Glomerular visceral epithelial cell (primary cell): ENCODE measurements at regions not wholly inside any gene's neighbourhood (a gene's known extent, or its start where the extent isn't known, plus 50 kb on each side); places are given as distances from the start of the nearest gene placed in this dataset.

Experiments used
- DNase-seq: peaks from one replicate; pipeline ENCODE4 v3.0.0-alpha.2; 2016; ENCODE audit errors: extremely low spot score

- no peak for DNase-seq
These were observed 482.2 kb upstream of the KIF2A start for GRCh38 chr5:61823781-61824180.

- no peak for DNase-seq
These were observed 481.6 kb upstream of the KIF2A start for GRCh38 chr5:61824396-61824795.

- DNase-seq: no peak
These were observed 478.5 kb upstream of the KIF2A start for GRCh38 chr5:61827445-61827975.

- no peak for DNase-seq
These were observed 477.1 kb upstream of the KIF2A start for GRCh38 chr5:61828856-61829255.

- no peak for DNase-seq
These were observed 474.3 kb upstream of the KIF2A start for GRCh38 chr5:61831736-61832135.

- DNase-seq: no peak
These were observed 468.2 kb upstream of the KIF2A start for GRCh38 chr5:61837788-61838187.

GRCh38 chr5:61840361-61840760 lies 465.6 kb upstream of the KIF2A start:
- DNase-seq: peak; percentile 52

- no peak for DNase-seq
These were observed 463.2 kb upstream of the KIF2A start for GRCh38 chr5:61842840-61843239.

- DNase-seq: no peak
These were observed 455.3 kb upstream of the KIF2A start for GRCh38 chr5:61850696-61851095.

GRCh38 chr5:61854531-61854930 lies 451.5 kb upstream of the KIF2A start:
- no peak for DNase-seq

GRCh38 chr5:61860978-61861377 lies 445.0 kb upstream of the KIF2A start:
- no peak for DNase-seq

- DNase-seq: peak; percentile 82
These were observed 439.1 kb upstream of the KIF2A start for GRCh38 chr5:61866930-61867329.

GRCh38 chr5:61869333-61869732 lies 436.7 kb upstream of the KIF2A start:
- no peak for DNase-seq

GRCh38 chr5:61878471-61878870 lies 427.5 kb upstream of the KIF2A start:
- no peak for DNase-seq

- peak; percentile 78 for DNase-seq
These were observed 424.1 kb upstream of the KIF2A start for GRCh38 chr5:61881821-61882487.

- no peak for DNase-seq
These were observed 423.0 kb upstream of the KIF2A start for GRCh38 chr5:61882901-61883500.

- DNase-seq: peak; percentile 35
These were observed 421.7 kb upstream of the KIF2A start for GRCh38 chr5:61884252-61884855.

GRCh38 chr5:61886214-61886613 lies 419.8 kb upstream of the KIF2A start:
- no peak for DNase-seq

GRCh38 chr5:61887271-61887670 lies 418.7 kb upstream of the KIF2A start:
- DNase-seq: no peak

- no peak for DNase-seq
These were observed 412.0 kb upstream of the KIF2A start for GRCh38 chr5:61894046-61894445.

GRCh38 chr5:61896811-61897210 lies 409.2 kb upstream of the KIF2A start:
- no peak for DNase-seq

GRCh38 chr5:61897251-61897650 lies 408.8 kb upstream of the KIF2A start:
- no peak for DNase-seq

- DNase-seq: no peak
These were observed 404.0 kb upstream of the KIF2A start for GRCh38 chr5:61901997-61902396.
